Fibroblast of lung (primary cell): ENCODE measurements at regions not wholly inside any gene's neighbourhood (a gene's known extent, or its start where the extent isn't known, plus 50 kb on each side); places are given as distances from the start of the nearest gene placed in this dataset.

Experiments used
- DNase-seq, 2 donors: peaks; one replicate each; pipeline versions ENCODE4 v3.0.0 to v3.0.0-alpha.2; 2010; ENCODE audit warnings: low read depth in 2 of 2
- H2AFZ ChIP-seq: 2 replicates; pipeline ENCODE4 v1.5.1; 2012; ENCODE audit warnings: low read length, control low read depth, inconsistent platforms
- H3K27ac ChIP-seq: 2 replicates; pipeline ENCODE4 v1.5.1; 2011; ENCODE audit warnings: low read length, control low read depth; ENCODE audit not compliant: insufficient read depth
- H3K27me3 ChIP-seq: 2 replicates; pipeline ENCODE4 v1.5.1; 2011; ENCODE audit warnings: mild to moderate bottlenecking, low read length; ENCODE audit not compliant: control insufficient read depth, insufficient read depth
- H3K36me3 ChIP-seq: 2 replicates; pipeline ENCODE4 v1.5.1; 2011; ENCODE audit warnings: low read length; ENCODE audit not compliant: control insufficient read depth, insufficient read depth
- H3K4me1 ChIP-seq: 2 replicates; pipeline ENCODE4 v1.5.1; 2011; ENCODE audit warnings: low read length; ENCODE audit not compliant: control insufficient read depth, insufficient read depth; ENCODE audit errors: extremely low read depth
- H3K4me2 ChIP-seq: 2 replicates; pipeline ENCODE4 v1.5.1; 2011; ENCODE audit warnings: low read length, control low read depth; ENCODE audit not compliant: insufficient read depth; ENCODE audit errors: extremely low read depth
- H3K4me3 ChIP-seq, 4 experiments: fragments of 200-600 bp in 1 of 4; sonication (generic) in 1 of 4; replicated peaks in 1 of 4; 2 replicates each; pipeline ENCODE4 v1.5.1; 2011 to 2016; ENCODE audit warnings: low read length in 4 of 4, low read depth in 3 of 4, mild to moderate bottlenecking in 3 of 4, control low read depth in 2 of 4, inconsistent platforms in 1 of 4, mixed read lengths in 1 of 4; ENCODE audit not compliant: insufficient read depth in 1 of 4; ENCODE audit errors: control extremely low read depth in 1 of 4
- H3K79me2 ChIP-seq: 2 replicates; pipeline ENCODE4 v1.5.1; 2012; ENCODE audit warnings: mild to moderate bottlenecking, low read length, inconsistent platforms; ENCODE audit not compliant: control insufficient read depth, insufficient read depth
- H3K9ac ChIP-seq: 2 replicates; pipeline ENCODE4 v1.5.1; 2011; ENCODE audit warnings: mild to moderate bottlenecking, low read length, control low read depth; ENCODE audit not compliant: insufficient read depth
- H3K9me3 ChIP-seq: 2 replicates; pipeline ENCODE4 v1.5.1; 2012; ENCODE audit warnings: low read depth, low read length; ENCODE audit not compliant: control insufficient read depth, insufficient read depth
- H4K20me1 ChIP-seq: 2 replicates; pipeline ENCODE4 v1.5.1; 2011; ENCODE audit warnings: low read length; ENCODE audit not compliant: control insufficient read depth, insufficient read depth; ENCODE audit errors: extremely low read depth
- EZH2 ChIP-seq: IDR thresholded peaks from 2 replicates; pipeline ENCODE4 v1.5.1; 2012; ENCODE audit warnings: low read length, control low read depth, mild to moderate bottlenecking; ENCODE audit errors: missing control alignments
- TF ChIP-seq, protein P1 (sequence below), 2 donors: IDR thresholded peaks in 1 of 2; conservative IDR thresholded peaks in 1 of 2; 1 replicate in 1 of 2; 2 replicates in 1 of 2; pipeline ENCODE4 v1.5.1; 2011 to 2012; ENCODE audit warnings: low read length in 2 of 2, control low read depth in 1 of 2, inconsistent platforms in 1 of 2, low read depth in 1 of 2, mild to moderate bottlenecking in 1 of 2

DNA sequence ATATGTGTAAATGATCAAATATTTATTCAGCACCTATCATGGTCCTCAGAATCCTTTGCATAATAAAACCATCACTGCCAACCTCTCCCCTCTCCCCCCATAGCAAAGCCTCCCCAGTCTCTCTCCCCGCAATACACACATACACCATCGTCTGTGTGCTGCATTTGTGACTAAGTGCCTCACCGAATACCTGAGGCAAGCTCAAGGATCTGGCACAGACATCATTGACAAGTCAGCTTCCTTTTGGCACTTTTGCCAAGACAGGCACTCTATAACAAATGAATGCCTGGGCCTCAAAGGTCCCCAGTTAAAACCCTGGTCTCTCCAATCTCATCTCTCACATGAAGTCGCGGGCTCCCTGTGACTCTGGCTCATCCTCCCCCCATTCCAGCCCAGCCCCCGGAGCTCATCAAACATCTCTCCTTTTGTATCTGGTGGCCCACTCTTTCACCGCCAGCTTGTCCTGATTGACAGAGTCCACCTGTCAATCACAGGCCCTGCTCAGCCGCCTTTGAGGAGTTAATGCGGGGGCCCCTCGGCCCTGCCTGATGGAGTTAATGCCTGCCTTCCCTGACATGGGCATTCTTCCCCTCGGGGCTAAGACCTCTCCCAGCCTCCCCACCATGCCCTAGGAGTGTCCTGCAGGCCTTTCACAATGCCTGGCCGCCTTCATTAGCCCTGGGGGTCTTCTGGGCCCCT, 135.8 kb upstream of the ATP6AP2 start:
- Histone ChIP-seq H3K9ac (no peak overlapping the region), H4K20me1 (no peaks in the 10 kb centered on the region), H3K4me2 (no peak overlapping the region), H3K27me3 (no peaks in the 10 kb centered on the region), H3K79me2 (no peaks in the 10 kb centered on the region), H3K27ac (no peak overlapping the region), H3K36me3 (no peaks in the 10 kb centered on the region), H3K4me3 (no peak overlapping the region), H3K4me1 (no peaks in the 10 kb centered on the region), H2AFZ (no peak overlapping the region), H3K9me3 (no peaks in the 10 kb centered on the region)
- TF ChIP-seq EZH2 = no peak
- TF ChIP-seq, protein P1, sequence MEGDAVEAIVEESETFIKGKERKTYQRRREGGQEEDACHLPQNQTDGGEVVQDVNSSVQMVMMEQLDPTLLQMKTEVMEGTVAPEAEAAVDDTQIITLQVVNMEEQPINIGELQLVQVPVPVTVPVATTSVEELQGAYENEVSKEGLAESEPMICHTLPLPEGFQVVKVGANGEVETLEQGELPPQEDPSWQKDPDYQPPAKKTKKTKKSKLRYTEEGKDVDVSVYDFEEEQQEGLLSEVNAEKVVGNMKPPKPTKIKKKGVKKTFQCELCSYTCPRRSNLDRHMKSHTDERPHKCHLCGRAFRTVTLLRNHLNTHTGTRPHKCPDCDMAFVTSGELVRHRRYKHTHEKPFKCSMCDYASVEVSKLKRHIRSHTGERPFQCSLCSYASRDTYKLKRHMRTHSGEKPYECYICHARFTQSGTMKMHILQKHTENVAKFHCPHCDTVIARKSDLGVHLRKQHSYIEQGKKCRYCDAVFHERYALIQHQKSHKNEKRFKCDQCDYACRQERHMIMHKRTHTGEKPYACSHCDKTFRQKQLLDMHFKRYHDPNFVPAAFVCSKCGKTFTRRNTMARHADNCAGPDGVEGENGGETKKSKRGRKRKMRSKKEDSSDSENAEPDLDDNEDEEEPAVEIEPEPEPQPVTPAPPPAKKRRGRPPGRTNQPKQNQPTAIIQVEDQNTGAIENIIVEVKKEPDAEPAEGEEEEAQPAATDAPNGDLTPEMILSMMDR (conservative IDR thresholded peaks at IDR 0.05 in 1 of 2, IDR thresholded peaks at IDR 0.05 in 1 of 2; ENCODE audit: low read depth in 1 of 2, low read length in 2 of 2) = no peak
- DNase-seq = no peak

DNA sequence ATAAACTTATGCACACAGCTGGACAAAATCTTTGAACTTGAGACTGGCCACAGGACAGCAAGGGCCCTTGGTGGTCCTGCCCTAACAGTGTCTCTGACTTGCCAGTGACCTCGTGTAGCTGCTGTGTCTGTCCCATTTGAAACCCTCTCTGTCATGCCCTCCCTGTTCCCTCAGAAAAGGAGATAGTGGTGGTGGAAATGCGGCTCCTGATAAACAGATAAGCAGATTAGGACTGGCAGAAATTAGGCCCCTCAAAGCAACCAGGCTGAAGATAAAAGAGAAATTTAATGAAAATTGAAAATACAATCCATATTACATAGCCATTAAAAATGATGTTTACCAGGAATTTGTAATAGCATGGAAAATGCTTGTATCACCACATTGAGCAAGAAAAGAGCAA, 136.6 kb upstream of the ATP6AP2 start:
- no peak for DNase-seq
- Histone ChIP-seq H3K9me3 (no peaks in the 10 kb centered on the region), H3K79me2 (no peaks in the 10 kb centered on the region), H3K4me2 (no peak overlapping the region), H3K4me1 (no peaks in the 10 kb centered on the region), H3K36me3 (no peaks in the 10 kb centered on the region), H3K4me3 (no peak overlapping the region), H4K20me1 (no peaks in the 10 kb centered on the region), H3K27me3 (no peaks in the 10 kb centered on the region), H2AFZ (no peak overlapping the region), H3K27ac (no peak overlapping the region), H3K9ac (no peak overlapping the region)
- TF ChIP-seq EZH2 = no peak
- TF ChIP-seq, protein P1 (conservative IDR thresholded peaks at IDR 0.05 in 1 of 2, IDR thresholded peaks at IDR 0.05 in 1 of 2; ENCODE audit: low read depth in 1 of 2, low read length in 2 of 2) = no peak

DNA sequence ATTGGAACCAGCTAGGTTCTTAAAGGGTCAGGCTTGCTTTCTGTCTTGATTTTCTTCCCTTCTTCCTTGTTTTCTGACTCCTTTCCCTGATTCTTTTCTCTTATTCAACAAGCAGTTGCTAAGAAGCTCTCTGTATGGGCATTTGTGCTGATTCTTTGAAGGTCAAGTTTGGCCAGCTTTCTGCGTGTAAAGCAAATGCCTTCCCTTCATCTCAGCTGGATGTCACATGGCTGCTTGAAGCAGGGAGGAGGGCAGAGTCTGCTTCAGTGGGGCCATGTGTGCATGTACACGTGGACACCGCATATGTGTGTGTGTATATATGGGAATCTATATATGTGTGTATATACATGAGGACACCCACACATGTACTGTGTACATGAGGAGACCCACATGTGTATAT, 139.9 kb upstream of the ATP6AP2 start:
- H3K9me3 ChIP-seq = no peaks in the 10 kb centered on the region
- no peak for DNase-seq
- no peaks in the 10 kb centered on the region for H3K36me3 ChIP-seq
- no peaks in the 10 kb centered on the region for H3K27me3 ChIP-seq
- H3K4me3 ChIP-seq = no peak overlapping the region
- no peak for TF ChIP-seq EZH2
- TF ChIP-seq, protein P1 (conservative IDR thresholded peaks at IDR 0.05 in 1 of 2, IDR thresholded peaks at IDR 0.05 in 1 of 2; ENCODE audit: low read depth in 1 of 2, low read length in 2 of 2) = no peak
- H3K4me2 ChIP-seq = no peak overlapping the region
- H4K20me1 ChIP-seq = no peaks in the 10 kb centered on the region
- no peaks in the 10 kb centered on the region for H3K4me1 ChIP-seq
- no peak overlapping the region for H3K27ac ChIP-seq
- H2AFZ ChIP-seq = no peak overlapping the region
- no peaks in the 10 kb centered on the region for H3K79me2 ChIP-seq
- H3K9ac ChIP-seq = no peak overlapping the region
